ENCODE measurements at regions not wholly inside any gene's neighbourhood (a gene's known extent, or its start where the extent isn't known, plus 50 kb on each side); places are given as distances from the start of the nearest gene placed in this dataset.

GRCh38 chr14:96623676-96624484, 121.7 kb downstream of the PAPOLA start:
- FAIRE-seq: no peak
- Histone ChIP-seq H3K18ac (ENCODE audit: extremely low read depth, low read length) (no peak overlapping the region), H3K4me1 (replicated peaks in 1 of 4; ENCODE audit: control insufficient read depth in 3 of 4, insufficient read depth in 4 of 4, low read length in 3 of 4) (peaks cover 0 to 3% (median under 1%) of the 10 kb centered on the region in 4 experiments; a peak in 2 of 7 replicates), H4K8ac (ENCODE audit: extremely low read depth, insufficient read depth, low read length) (no peak overlapping the region), H2AK5ac (ENCODE audit: low read depth, low read length) (no peak overlapping the region), H3K27ac (ENCODE audit: low read depth, low read length) (no peak overlapping the region), H2BK120ac (replicated peaks; ENCODE audit: low read depth, low read length) (no peak overlapping the region), H3K79me1 (ENCODE audit: low read depth, low read length) (no peaks in the 10 kb centered on the region), H2BK15ac (ENCODE audit: low read length) (no peak overlapping the region), H3K4ac (replicated peaks; ENCODE audit: insufficient read length, low read depth, low read length) (no peak overlapping the region), H4K5ac (ENCODE audit: insufficient read length, low read depth, low read length) (no peak overlapping the region), H3K23ac (ENCODE audit: insufficient read length) (no peak overlapping the region), H3K9ac (replicated peaks in 1 of 4; ENCODE audit: extremely low read depth in 1 of 4, low read depth in 3 of 4, low read length in 3 of 4) (no peak overlapping the region), H3K23me2 (ENCODE audit: low read depth, low read length) (no peaks in the 10 kb centered on the region), H3K79me2 (ENCODE audit: control insufficient read depth in 1 of 2, insufficient read depth in 2 of 2, low read length in 2 of 2) (no peaks in the 10 kb centered on the region), H3K4me2 (ENCODE audit: insufficient read depth in 1 of 2, low read depth in 2 of 2, low read length in 2 of 2) (no peak overlapping the region), H4K91ac (replicated peaks; ENCODE audit: insufficient read length, low read length) (peak overlapping the region; percentile 15), H3K14ac (ENCODE audit: insufficient read length) (no peak overlapping the region), H2BK20ac (ENCODE audit: low read length) (no peak overlapping the region), H2BK12ac (ENCODE audit: low read depth, low read length) (0 out of 2 replicates have a peak overlapping the region, but pooled peaks have one; percentile 14), H3K27me3 (replicated peaks in 1 of 4; ENCODE audit: control insufficient read depth in 3 of 4, extremely low read depth in 1 of 4, insufficient read depth in 3 of 4, low read length in 3 of 4) (no peaks in the 10 kb centered on the region), H3K56ac (replicated peaks; ENCODE audit: insufficient read length, low read depth, low read length) (no peak overlapping the region), H4K20me1 (replicated peaks in 1 of 2; ENCODE audit: control insufficient read depth in 1 of 2, insufficient read depth in 2 of 2, low read length in 2 of 2) (no peaks in the 10 kb centered on the region), H3K9me3 (ENCODE audit: insufficient read depth in 2 of 2, low read depth in 1 of 2, low read length in 1 of 2) (no peaks in the 10 kb centered on the region), H3K36me3 (ENCODE audit: control insufficient read depth in 2 of 4, insufficient read depth in 4 of 4, low read length in 3 of 4) (no peaks in the 10 kb centered on the region), H2AFZ (ENCODE audit: low read length) (no peak overlapping the region), H2BK5ac (ENCODE audit: low read depth, low read length) (no peak overlapping the region), H3K4me3 (ENCODE audit: extremely low read depth in 1 of 4, insufficient read depth in 2 of 4, low read depth in 3 of 4, low read length in 4 of 4) (no peak overlapping the region)
- no peak for DNase-seq (ENCODE audit: low read depth in 1 of 2, low spot score in 2 of 2)
- ChIA-PET POLR2A (ENCODE audit: partially characterized antibody) (no interaction called here), CTCF (ENCODE audit: partially characterized antibody) (interaction anchor here (0.5 to 0.6 kb wide), 2 partner anchors 120 to 561 kb away, joined by 3 read pairs; no protein-coding TSS in a partner anchor)
- TF ChIP-seq KDM5A (IDR thresholded peaks at IDR 0.05; ENCODE audit: low read length) (no peak), JUN (IDR thresholded peaks at IDR 0.05; ENCODE audit: low read depth, low read length) (no peak)
- TF ChIP-seq, protein P1, sequence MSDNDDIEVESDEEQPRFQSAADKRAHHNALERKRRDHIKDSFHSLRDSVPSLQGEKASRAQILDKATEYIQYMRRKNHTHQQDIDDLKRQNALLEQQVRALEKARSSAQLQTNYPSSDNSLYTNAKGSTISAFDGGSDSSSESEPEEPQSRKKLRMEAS (IDR thresholded peaks at IDR 0.05): no peak
- 89% methylated on average over 31 of the region's 34 CpGs; no CpG with 5 or more reads in 1 of the 2 experiments for WGBS, 2 experiments (ENCODE audit: extremely low coverage in 1 of 2, insufficient coverage in 1 of 2, insufficient read length in 1 of 2, insufficient replicate concordance in 2 of 2, low coverage in 1 of 2, low lambda C conversion rate in 2 of 2, missing lambda C conversion rate in 1 of 2)
